Cardiac muscle cell (in vitro differentiated cells and primary cell): ENCODE measurements at regions not wholly inside any gene's neighbourhood (a gene's known extent, or its start where the extent isn't known, plus 50 kb on each side); places are given as distances from the start of the nearest gene placed in this dataset.
A peak's percentile ranks its signal among the peaks of the same experiment; 100 is the strongest.

Experiments
- DNase-seq, 2 donors: peaks; one replicate each; pipeline versions ENCODE4 v3.0.0 to v3.0.0-alpha.2; 2010 to 2017; ENCODE audit warnings: low read depth in 1 of 2, low spot score in 1 of 2
- H3K27ac ChIP-seq: fragments of 200-600 bp; sonication (generic); 2 replicates; pipeline ENCODE4 v1.5.1; 2016
- H3K27me3 ChIP-seq: fragments of 200-600 bp; sonication (generic); 2 replicates; pipeline ENCODE4 v1.6.0; 2016; ENCODE audit warnings: control low read depth
- H3K36me3 ChIP-seq: fragments of 200-600 bp; sonication (generic); 2 replicates; pipeline ENCODE4 v1.5.1; 2016; ENCODE audit warnings: control low read depth
- H3K4me1 ChIP-seq: fragments of 200-600 bp; sonication (generic); 2 replicates; pipeline ENCODE4 v1.8.1; 2017; ENCODE audit warnings: low read depth, mild to moderate bottlenecking, mixed run types
- H3K4me3 ChIP-seq: fragments of 200-600 bp; sonication (generic); 2 replicates; pipeline ENCODE4 v1.5.1; 2016; ENCODE audit warnings: mild to moderate bottlenecking
- H3K9me3 ChIP-seq: fragments of 200-600 bp; sonication (generic); 2 replicates; pipeline ENCODE4 v1.5.1; 2017; ENCODE audit warnings: low read depth, mild to moderate bottlenecking, control low read depth
- TF ChIP-seq, protein P1 (sequence below): IDR thresholded peaks from 2 replicates; pipeline ENCODE4 v1.5.1; 2012; ENCODE audit warnings: low read depth, mild to moderate bottlenecking, low read length

- Histone ChIP-seq H3K4me3 (no peak overlapping the region), H3K4me1 (no peaks in the 10 kb centered on the region), H3K9me3 (no peaks in the 10 kb centered on the region), H3K27me3 (peaks cover 4% of the 10 kb centered on the region), H3K36me3 (no peaks in the 10 kb centered on the region), H3K27ac (no peak overlapping the region)
- TF ChIP-seq, protein P1, sequence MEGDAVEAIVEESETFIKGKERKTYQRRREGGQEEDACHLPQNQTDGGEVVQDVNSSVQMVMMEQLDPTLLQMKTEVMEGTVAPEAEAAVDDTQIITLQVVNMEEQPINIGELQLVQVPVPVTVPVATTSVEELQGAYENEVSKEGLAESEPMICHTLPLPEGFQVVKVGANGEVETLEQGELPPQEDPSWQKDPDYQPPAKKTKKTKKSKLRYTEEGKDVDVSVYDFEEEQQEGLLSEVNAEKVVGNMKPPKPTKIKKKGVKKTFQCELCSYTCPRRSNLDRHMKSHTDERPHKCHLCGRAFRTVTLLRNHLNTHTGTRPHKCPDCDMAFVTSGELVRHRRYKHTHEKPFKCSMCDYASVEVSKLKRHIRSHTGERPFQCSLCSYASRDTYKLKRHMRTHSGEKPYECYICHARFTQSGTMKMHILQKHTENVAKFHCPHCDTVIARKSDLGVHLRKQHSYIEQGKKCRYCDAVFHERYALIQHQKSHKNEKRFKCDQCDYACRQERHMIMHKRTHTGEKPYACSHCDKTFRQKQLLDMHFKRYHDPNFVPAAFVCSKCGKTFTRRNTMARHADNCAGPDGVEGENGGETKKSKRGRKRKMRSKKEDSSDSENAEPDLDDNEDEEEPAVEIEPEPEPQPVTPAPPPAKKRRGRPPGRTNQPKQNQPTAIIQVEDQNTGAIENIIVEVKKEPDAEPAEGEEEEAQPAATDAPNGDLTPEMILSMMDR: no peak
- DNase-seq: no peak
Observed at GRCh38 chr3:81311321-81311720, 450.1 kb downstream of the GBE1 start.

- no peak overlapping the region for H3K27ac ChIP-seq
- no peak overlapping the region for H3K4me3 ChIP-seq
- H3K27me3 ChIP-seq: peaks cover 4% of the 10 kb centered on the region
- H3K9me3 ChIP-seq: no peaks in the 10 kb centered on the region
- DNase-seq: peak in 1 of 2 donors; percentile 34
- H3K36me3 ChIP-seq: no peaks in the 10 kb centered on the region
- no peaks in the 10 kb centered on the region for H3K4me1 ChIP-seq
- TF ChIP-seq, protein P1: no peak
Observed at GRCh38 chr3:81308306-81308705, 453.1 kb downstream of the GBE1 start.

DNA sequence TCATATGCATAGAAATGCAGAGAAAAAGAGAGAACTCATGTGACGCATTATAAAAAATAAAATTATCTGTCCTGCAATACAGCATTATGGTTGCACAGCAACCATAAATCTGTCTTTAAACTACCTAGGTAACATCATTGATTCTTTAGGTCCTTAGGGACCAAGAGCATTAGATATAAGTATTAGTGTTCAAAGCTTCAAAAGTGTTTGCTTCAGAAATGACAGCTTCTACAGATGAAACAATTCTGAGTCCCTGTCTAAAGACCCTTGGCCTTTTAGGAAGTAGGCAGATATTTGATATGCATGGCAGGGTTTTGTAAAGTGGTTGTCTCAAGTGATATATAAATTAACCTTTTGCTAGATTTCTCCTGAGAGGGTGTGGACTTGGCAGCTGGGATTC is 454.2 kb downstream of the GBE1 start:
- H3K27ac ChIP-seq: no peak overlapping the region
- no peak for DNase-seq
- no peak overlapping the region for H3K4me3 ChIP-seq
- no peaks in the 10 kb centered on the region for H3K36me3 ChIP-seq
- H3K9me3 ChIP-seq: no peaks in the 10 kb centered on the region
- TF ChIP-seq, protein P1: no peak
- no peaks in the 10 kb centered on the region for H3K4me1 ChIP-seq
- H3K27me3 ChIP-seq: peaks cover 4% of the 10 kb centered on the region

DNA sequence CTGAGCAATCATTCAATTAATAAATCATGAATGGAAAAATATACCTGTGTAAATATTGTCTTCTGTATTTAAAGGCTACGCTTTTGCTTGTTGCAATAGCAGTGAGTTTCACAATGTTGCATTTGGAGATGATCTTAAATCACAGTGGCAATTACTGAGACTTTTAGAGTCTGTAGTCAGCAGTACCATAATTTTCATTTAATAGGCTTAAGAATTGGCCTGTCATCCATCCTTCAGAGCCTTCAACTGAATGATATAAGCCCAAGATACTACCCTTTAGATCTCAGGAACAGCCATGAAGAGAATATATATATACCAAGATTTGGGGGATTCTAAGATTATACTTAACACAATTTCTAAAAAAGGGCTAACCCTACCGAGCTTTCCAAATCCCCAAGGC is 458.1 kb downstream of the GBE1 start:
- Histone ChIP-seq H3K36me3 (no peaks in the 10 kb centered on the region), H3K27ac (no peak overlapping the region), H3K4me3 (no peak overlapping the region), H3K4me1 (no peaks in the 10 kb centered on the region), H3K9me3 (no peaks in the 10 kb centered on the region), H3K27me3 (no peaks in the 10 kb centered on the region)
- TF ChIP-seq, protein P1: no peak
- no peak for DNase-seq

DNA sequence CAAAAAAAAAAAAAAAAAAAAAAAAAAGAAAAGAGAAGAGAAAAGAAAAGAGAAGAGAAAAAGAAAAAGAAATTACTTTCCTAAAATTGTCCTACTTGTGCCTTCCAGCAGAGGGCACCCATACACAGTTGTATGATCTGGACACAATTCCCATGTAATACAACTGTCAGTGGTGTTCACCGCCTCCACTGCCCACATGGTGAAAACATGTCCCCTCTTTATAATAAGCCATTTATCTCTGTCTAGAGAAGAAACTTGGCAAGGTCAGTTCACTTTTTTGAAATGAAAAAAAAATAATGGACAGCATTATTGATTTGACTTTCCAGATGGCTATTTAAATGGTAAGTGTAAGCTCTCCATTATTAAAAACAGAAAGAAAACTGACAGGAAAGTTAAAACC is 459.4 kb downstream of the GBE1 start:
- DNase-seq: peak; percentile 54 to 72
- TF ChIP-seq, protein P1: peak; percentile 70
- Histone ChIP-seq H3K36me3 (no peaks in the 10 kb centered on the region), H3K9me3 (no peaks in the 10 kb centered on the region), H3K4me3 (no peak overlapping the region), H3K4me1 (no peaks in the 10 kb centered on the region), H3K27me3 (no peaks in the 10 kb centered on the region), H3K27ac (no peak overlapping the region)

DNA sequence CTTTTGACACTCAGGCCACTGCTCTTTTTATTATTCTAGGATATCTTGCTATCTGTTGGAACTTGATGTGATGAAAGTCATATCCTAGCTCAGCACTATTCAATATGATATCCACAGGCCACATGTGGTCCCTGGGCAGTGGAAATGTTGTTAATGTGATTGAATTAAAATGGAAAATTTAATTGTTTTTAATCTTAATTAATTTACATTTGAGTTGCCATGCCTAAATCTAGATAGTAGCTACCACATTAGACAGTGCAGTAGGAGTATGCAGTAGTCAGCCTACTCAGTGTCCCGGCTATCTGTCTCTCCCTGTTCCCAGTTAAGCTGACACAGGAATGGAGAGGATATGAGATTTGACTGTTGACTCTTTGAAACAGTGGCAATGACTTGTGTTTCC is 460.2 kb downstream of the GBE1 start:
- H3K4me3 ChIP-seq: no peak overlapping the region
- no peak overlapping the region for H3K27ac ChIP-seq
- no peaks in the 10 kb centered on the region for H3K9me3 ChIP-seq
- TF ChIP-seq, protein P1: no peak
- DNase-seq: no peak
- H3K36me3 ChIP-seq: no peaks in the 10 kb centered on the region
- no peaks in the 10 kb centered on the region for H3K27me3 ChIP-seq
- H3K4me1 ChIP-seq: no peaks in the 10 kb centered on the region
